SK-N-SH (cell line): ENCODE measurements at regions not wholly inside any gene's neighbourhood (a gene's known extent, or its start where the extent isn't known, plus 50 kb on each side); places are given as distances from the start of the nearest gene placed in this dataset.

ENCODE experiments used
- CTCF ChIA-PET: fragments of 300-600, 350-600 bp; formaldehyde crosslinking; extraction: SDS; loops from one replicate; lab custom pipeline; 2021; lab: Yijun Ruan, JAX
- POLR2A ChIA-PET: fragments of 350-600 bp; sonication (Branson Sonifier 250); formaldehyde crosslinking; extraction: SDS; loops from one replicate; lab custom pipeline; 2020; ENCODE audit warnings: antibody characterized with exemption, inconsistent platforms; lab: Yijun Ruan, JAX
- DNase-seq: peaks from one replicate; pipeline ENCODE4 v3.0.0; 2012
- H2AFZ ChIP-seq: fragments of 200-600 bp; sonication (generic); 2 replicates; pipeline ENCODE4 v1.8.1; 2016; ENCODE audit warnings: antibody characterized with exemption, mild to moderate bottlenecking, low read depth
- H3F3A ChIP-seq: fragments of 200-600 bp; sonication (generic); replicated peaks from 2 replicates; pipeline ENCODE3; 2016; ENCODE audit warnings: antibody characterized with exemption, mild to moderate bottlenecking; ENCODE audit not compliant: insufficient read depth
- H3K27ac ChIP-seq, 2 experiments: fragments of 200-500 bp in 1 of 2; fragments of 200-600 bp in 1 of 2; sonication (Bioruptor generic) in 1 of 2; sonication (generic), shearing (Covaris generic) in 1 of 2; 2 replicates each; pipeline versions ENCODE4 v1.5.1 to v1.6.1; 2014 to 2016; ENCODE audit warnings: low read depth in 2 of 2, inconsistent platforms in 1 of 2, low read length in 1 of 2, mild to moderate bottlenecking in 1 of 2, mixed read lengths in 1 of 2
- H3K27me3 ChIP-seq: fragments of 200-600 bp; sonication (generic), shearing (Covaris generic); 2 replicates; pipeline ENCODE4 v1.6.1; 2016; ENCODE audit warnings: mixed run types; ENCODE audit not compliant: insufficient read depth
- H3K36me3 ChIP-seq, 2 experiments: fragments of 200-500 bp in 1 of 2; fragments of 200-600 bp in 1 of 2; sonication (Bioruptor generic) in 1 of 2; sonication (generic) in 1 of 2; replicated peaks in 1 of 2; 2 replicates each; pipeline versions ENCODE3 to v1.5.1; 2014 to 2016; ENCODE audit warnings: low read length in 1 of 2, mild to moderate bottlenecking in 1 of 2; ENCODE audit not compliant: insufficient read depth in 2 of 2, control insufficient read depth in 1 of 2
- H3K4me1 ChIP-seq, 2 experiments: fragments of 200-500 bp in 1 of 2; fragments of 200-600 bp in 1 of 2; sonication (Bioruptor generic) in 1 of 2; sonication (generic), shearing (Covaris generic) in 1 of 2; 2 replicates each; pipeline versions ENCODE4 v1.5.1 to v1.6.1; 2014 to 2016; ENCODE audit warnings: low read depth in 1 of 2, low read length in 1 of 2, mixed run types in 1 of 2; ENCODE audit not compliant: insufficient read depth in 2 of 2, control insufficient read depth in 1 of 2
- H3K4me2 ChIP-seq: fragments of 200-600 bp; sonication (generic), shearing (Covaris generic); 2 replicates; pipeline ENCODE4 v1.6.1; 2017; ENCODE audit warnings: mixed run types
- H3K4me3 ChIP-seq, 2 experiments: fragments of 200-500 bp in 1 of 2; fragments of 200-600 bp in 1 of 2; sonication (Bioruptor generic) in 1 of 2; sonication (generic), shearing (Covaris generic) in 1 of 2; 2 replicates each; pipeline versions ENCODE4 v1.5.1 to v1.8.1; 2014 to 2016; ENCODE audit warnings: low read depth in 2 of 2, inconsistent platforms in 1 of 2, low read length in 1 of 2, mild to moderate bottlenecking in 1 of 2, mixed read lengths in 1 of 2, moderate library complexity in 1 of 2
- H3K79me2 ChIP-seq: fragments of 200-600 bp; sonication (generic); 2 replicates; pipeline ENCODE4 v1.8.1; 2017; ENCODE audit warnings: mild to moderate bottlenecking; ENCODE audit not compliant: insufficient read depth
- H3K9ac ChIP-seq: fragments of 200-600 bp; sonication (generic); 2 replicates; pipeline ENCODE4 v1.6.1; 2017; ENCODE audit warnings: mixed run types
- H3K9me2 ChIP-seq: fragments of 200-600 bp; sonication (generic); 2 replicates; pipeline ENCODE4 v1.6.1; 2017; ENCODE audit warnings: mixed run types
- H3K9me3 ChIP-seq: fragments of 200-600 bp; sonication (generic); 2 replicates; pipeline ENCODE4 v1.6.1; 2017; ENCODE audit warnings: mixed run types, mild to moderate bottlenecking, moderate library complexity
- H4K20me1 ChIP-seq: fragments of 200-600 bp; sonication (generic); 2 replicates; pipeline ENCODE4 v1.6.1; 2017; ENCODE audit warnings: mild to moderate bottlenecking, mixed run types; ENCODE audit not compliant: insufficient read depth
- ELF1 ChIP-seq: IDR thresholded peaks from 2 replicates; pipeline ENCODE4 v1.4.0; 2012
- FOSL2 ChIP-seq: IDR thresholded peaks from 2 replicates; pipeline ENCODE4 v1.4.0; 2012; ENCODE audit warnings: low read depth, mild to moderate bottlenecking, moderate library complexity, borderline replicate concordance
- JUND ChIP-seq: IDR thresholded peaks from 2 replicates; pipeline ENCODE4 v1.4.0; 2012
- MEF2A ChIP-seq: IDR thresholded peaks from 2 replicates; pipeline ENCODE4 v1.4.0; 2012; ENCODE audit warnings: low read depth, borderline replicate concordance
- NFIC ChIP-seq: IDR thresholded peaks from 2 replicates; pipeline ENCODE4 v1.4.0; 2012; ENCODE audit warnings: borderline replicate concordance
- NRF1 ChIP-seq: IDR thresholded peaks from 2 replicates; pipeline ENCODE4 v1.6.1; 2012; ENCODE audit warnings: low read depth, mild to moderate bottlenecking, low read length
- REST ChIP-seq: IDR thresholded peaks from 2 replicates; pipeline ENCODE4 v1.6.1; 2012; ENCODE audit warnings: mild to moderate bottlenecking, low read depth, low read length, moderate library complexity
- RXRA ChIP-seq: IDR thresholded peaks from 2 replicates; pipeline ENCODE4 v1.4.0; 2012; ENCODE audit warnings: low read depth, mild to moderate bottlenecking, borderline replicate concordance
- TAF1 ChIP-seq: IDR thresholded peaks from 2 replicates; pipeline ENCODE4 v1.6.1; 2012; ENCODE audit warnings: low read depth, mild to moderate bottlenecking, low read length, moderate library complexity, borderline replicate concordance
- USF1 ChIP-seq: IDR thresholded peaks from 2 replicates; pipeline ENCODE4 v1.4.0; 2012; ENCODE audit warnings: low read depth, borderline replicate concordance
- USF2 ChIP-seq: fragments of 150-350 bp; IDR thresholded peaks from 2 replicates; pipeline ENCODE4 v1.6.1; 2017; ENCODE audit warnings: antibody characterized with exemption, low read length, low read depth, borderline replicate concordance
- WGBS: methylation state at CpG from one replicate; pipeline ENCODE4 v1.1.6; 2017; ENCODE audit warnings: low lambda C conversion rate; 5-methylcytosine and 5-hydroxymethylcytosine counted together
- TF ChIP-seq, protein P1 (sequence below): fragments of 150-350 bp; IDR thresholded peaks from 2 replicates; pipeline ENCODE4 v1.6.1; 2016; ENCODE audit warnings: mild to moderate bottlenecking, low read depth, low read length
- TF ChIP-seq, protein P2 (sequence below): IDR thresholded peaks from 2 replicates; pipeline ENCODE4; 2012

- WGBS, result 96% methylated on average over 3 of the region's 3 CpGs
- no peaks in the 10 kb centered on the region for H3F3A ChIP-seq
- no peaks in the 10 kb centered on the region for H3K27me3 ChIP-seq
- DNase-seq, result no peak
- no peaks in the 10 kb centered on the region for H3K9me2 ChIP-seq
- POLR2A ChIA-PET, result no interaction called here
- TF ChIP-seq ELF1 (no peak), RXRA (no peak), NFIC (no peak), USF2 (no peak), TAF1 (no peak), USF1 (no peak), FOSL2 (no peak), MEF2A (no peak), JUND (no peak), NRF1 (no peak), REST (no peak)
- TF ChIP-seq, protein P1, sequence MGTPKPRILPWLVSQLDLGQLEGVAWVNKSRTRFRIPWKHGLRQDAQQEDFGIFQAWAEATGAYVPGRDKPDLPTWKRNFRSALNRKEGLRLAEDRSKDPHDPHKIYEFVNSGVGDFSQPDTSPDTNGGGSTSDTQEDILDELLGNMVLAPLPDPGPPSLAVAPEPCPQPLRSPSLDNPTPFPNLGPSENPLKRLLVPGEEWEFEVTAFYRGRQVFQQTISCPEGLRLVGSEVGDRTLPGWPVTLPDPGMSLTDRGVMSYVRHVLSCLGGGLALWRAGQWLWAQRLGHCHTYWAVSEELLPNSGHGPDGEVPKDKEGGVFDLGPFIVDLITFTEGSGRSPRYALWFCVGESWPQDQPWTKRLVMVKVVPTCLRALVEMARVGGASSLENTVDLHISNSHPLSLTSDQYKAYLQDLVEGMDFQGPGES, result no peak
- TF ChIP-seq, protein P2, sequence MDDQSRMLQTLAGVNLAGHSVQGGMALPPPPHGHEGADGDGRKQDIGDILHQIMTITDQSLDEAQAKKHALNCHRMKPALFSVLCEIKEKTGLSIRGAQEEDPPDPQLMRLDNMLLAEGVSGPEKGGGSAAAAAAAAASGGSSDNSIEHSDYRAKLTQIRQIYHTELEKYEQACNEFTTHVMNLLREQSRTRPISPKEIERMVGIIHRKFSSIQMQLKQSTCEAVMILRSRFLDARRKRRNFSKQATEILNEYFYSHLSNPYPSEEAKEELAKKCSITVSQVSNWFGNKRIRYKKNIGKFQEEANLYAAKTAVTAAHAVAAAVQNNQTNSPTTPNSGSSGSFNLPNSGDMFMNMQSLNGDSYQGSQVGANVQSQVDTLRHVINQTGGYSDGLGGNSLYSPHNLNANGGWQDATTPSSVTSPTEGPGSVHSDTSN, result no peak
- no peaks in the 10 kb centered on the region; a peak in 1 of 4 replicates for H3K4me1 ChIP-seq
- H3K79me2 ChIP-seq, result no peaks in the 10 kb centered on the region
- H3K27ac ChIP-seq, result no peak overlapping the region
- no peaks in the 10 kb centered on the region for H3K36me3 ChIP-seq
- no peak overlapping the region for H3K4me2 ChIP-seq
- H3K9ac ChIP-seq, result no peak overlapping the region
- H2AFZ ChIP-seq, result no peak overlapping the region
- no peak overlapping the region for H3K4me3 ChIP-seq
- CTCF ChIA-PET, result no interaction called here
- no peaks in the 10 kb centered on the region for H4K20me1 ChIP-seq
- no peaks in the 10 kb centered on the region for H3K9me3 ChIP-seq
Measured at GRCh38 chr5:164306662-164307061, 801.2 kb downstream of the MAT2B start.
